ENCODE measurements at regions not wholly inside any gene's neighbourhood (a gene's known extent, or its start where the extent isn't known, plus 50 kb on each side); places are given as distances from the start of the nearest gene placed in this dataset.

DNA sequence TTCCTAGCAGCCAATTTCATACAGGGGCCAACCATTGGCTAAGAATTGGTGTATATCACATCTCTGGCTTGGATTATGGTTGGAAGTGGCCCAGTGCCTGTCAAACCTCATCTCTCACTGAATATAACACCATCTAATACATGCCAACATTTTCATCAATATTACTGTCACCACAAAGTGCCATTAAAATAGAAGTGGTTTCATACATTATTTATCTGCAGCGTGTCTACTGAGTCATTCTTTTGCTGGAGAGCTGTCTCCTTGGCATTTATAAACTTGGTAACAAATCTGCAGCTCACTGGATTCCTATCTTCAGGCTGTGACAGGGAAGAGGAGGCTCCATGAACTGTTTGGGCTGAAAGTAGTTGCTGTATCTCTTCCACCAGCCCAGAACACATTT is 70.9 kb downstream of the PTTG1 start:
- TF ChIP-seq CTCF (IDR thresholded peaks at IDR 0.05) (no peak), POLR2A (IDR thresholded peaks at IDR 0.05) (no peak)

Measured in Peyer's patch (tissue), 4 donors.